Hematopoietic multipotent progenitor cell (in vitro differentiated cells): ENCODE measurements at regions not wholly inside any gene's neighbourhood (a gene's known extent, or its start where the extent isn't known, plus 50 kb on each side); places are given as distances from the start of the nearest gene placed in this dataset.
"Not testable (repeated sequence)": the region's sequence is repeated elsewhere in the genome, so short reads cannot be mapped to it uniquely, and the experiment has no call there.

Experiments
- DNase-seq, 3 donors: peaks; one replicate each; pipeline ENCODE4 v3.0.0-alpha.2; 2011 to 2015; ENCODE audit warnings: low read depth in 2 of 3, low spot score in 2 of 3

- DNase-seq: not testable (repeated sequence)
Measured at GRCh38 chr1:198963796-198964195, 325.0 kb downstream of the PTPRC start.

- no peak for DNase-seq
Measured at GRCh38 chr1:198966519-198966918, 327.7 kb downstream of the PTPRC start.

- no peak for DNase-seq
Measured at GRCh38 chr1:198967566-198967965, 328.7 kb downstream of the PTPRC start.

GRCh38 chr1:198968866-198969265, 330.0 kb downstream of the PTPRC start:
- DNase-seq: no peak

GRCh38 chr1:198969981-198970380, 331.1 kb downstream of the PTPRC start:
- DNase-seq: no peak

- DNase-seq: no peak
Measured at GRCh38 chr1:198970916-198971315, 332.1 kb downstream of the PTPRC start.

GRCh38 chr1:198977909-198978308, 339.1 kb downstream of the PTPRC start:
- DNase-seq: no peak

GRCh38 chr1:198978523-198978922, 339.7 kb downstream of the PTPRC start:
- DNase-seq: no peak

GRCh38 chr1:198986036-198986435, 347.2 kb downstream of the PTPRC start:
- no peak for DNase-seq

GRCh38 chr1:198986442-198986841, 347.6 kb downstream of the PTPRC start:
- DNase-seq: peak in 1 of 3 donors; percentile 62

GRCh38 chr1:199002661-199003060, 363.8 kb downstream of the PTPRC start:
- no peak for DNase-seq

GRCh38 chr1:199007423-199007822, 368.6 kb downstream of the PTPRC start:
- peak in 1 of 3 donors; percentile 25 for DNase-seq

GRCh38 chr1:199009447-199009846, 370.6 kb downstream of the PTPRC start:
- peak in 1 of 3 donors; percentile 48 for DNase-seq

- peak in 1 of 3 donors; percentile 5 for DNase-seq
Measured at GRCh38 chr1:199010492-199010891, 371.7 kb downstream of the PTPRC start.

GRCh38 chr1:199010933-199011332, 372.1 kb downstream of the PTPRC start:
- no peak for DNase-seq

- no peak for DNase-seq
Measured at GRCh38 chr1:199015799-199016198, 377.0 kb downstream of the PTPRC start.

- DNase-seq: no peak
Measured at GRCh38 chr1:199018471-199019135, 379.8 kb downstream of the PTPRC start.

GRCh38 chr1:199020051-199020450, 381.2 kb downstream of the PTPRC start:
- no peak for DNase-seq

GRCh38 chr1:199020904-199021303, 382.1 kb downstream of the PTPRC start:
- DNase-seq: peak in 1 of 3 donors; percentile 25

- no peak for DNase-seq
Measured at GRCh38 chr1:199029401-199029800, 390.6 kb downstream of the PTPRC start.

- no peak for DNase-seq
Measured at GRCh38 chr1:199029855-199030254, 391.0 kb downstream of the PTPRC start.

GRCh38 chr1:199030541-199030940, 391.7 kb downstream of the PTPRC start:
- not testable (repeated sequence) for DNase-seq

GRCh38 chr1:199031170-199031569, 392.3 kb downstream of the PTPRC start:
- DNase-seq: not testable (repeated sequence)
